Fibroblast of mammary gland (primary cell): ENCODE measurements at regions not wholly inside any gene's neighbourhood (a gene's known extent, or its start where the extent isn't known, plus 50 kb on each side); places are given as distances from the start of the nearest gene placed in this dataset.

Experiments
- DNase-seq: peaks from one replicate; pipeline ENCODE4 v3.0.0-alpha.2; 2010; ENCODE audit warnings: low read depth
- H3K4me3 ChIP-seq: 2 replicates; pipeline ENCODE4 v1.5.1; 2011; ENCODE audit warnings: low read depth, mild to moderate bottlenecking, low read length, moderate library complexity; ENCODE audit not compliant: control insufficient read depth
- CTCF ChIP-seq: conservative IDR thresholded peaks from 2 replicates; pipeline ENCODE4 v1.5.1; 2011; ENCODE audit warnings: low read depth, low read length, inconsistent platforms; ENCODE audit not compliant: control insufficient read depth, insufficient read depth

- no peak for TF ChIP-seq CTCF
- H3K4me3 ChIP-seq = no peak overlapping the region
- no peak for DNase-seq
These were observed 53.7 kb upstream of the SMAD1 start for GRCh38 chr4:145427991-145428390.

- no peak for TF ChIP-seq CTCF
- DNase-seq = no peak
- no peak overlapping the region for H3K4me3 ChIP-seq
These were observed 54.4 kb upstream of the SMAD1 start for GRCh38 chr4:145427221-145427620.

- no peak overlapping the region for H3K4me3 ChIP-seq
- TF ChIP-seq CTCF = no peak
- DNase-seq = peak; percentile 26
These were observed 58.5 kb upstream of the SMAD1 start for GRCh38 chr4:145423017-145423708.

- no peak for TF ChIP-seq CTCF
- H3K4me3 ChIP-seq = no peak overlapping the region
- peak; percentile 20 for DNase-seq
These were observed 60.9 kb upstream of the SMAD1 start for GRCh38 chr4:145420595-145421214.

GRCh38 chr4:145418739-145419138, 62.9 kb upstream of the SMAD1 start:
- TF ChIP-seq CTCF = no peak
- H3K4me3 ChIP-seq = no peak overlapping the region
- no peak for DNase-seq

GRCh38 chr4:145417348-145418130, 64.1 kb upstream of the SMAD1 start:
- DNase-seq = no peak
- TF ChIP-seq CTCF = no peak
- H3K4me3 ChIP-seq = no peak overlapping the region
